Endothelial cell (in vitro differentiated cells): ENCODE measurements at regions not wholly inside any gene's neighbourhood (a gene's known extent, or its start where the extent isn't known, plus 50 kb on each side); places are given as distances from the start of the nearest gene placed in this dataset.
"Not testable (repeated sequence)": the region's sequence is repeated elsewhere in the genome, so short reads cannot be mapped to it uniquely, and the experiment has no call there.

Experiments
- DNase-seq: peaks from one replicate; pipeline ENCODE4 v3.0.0; 2021; ENCODE audit warnings: low spot score
- H3K27ac Mint-ChIP-seq: one replicate; pipeline ENCODE4 v1.8.0; 2021; ENCODE audit warnings: mixed read lengths, inconsistent platforms; ENCODE audit not compliant: unreplicated experiment
- H3K27me3 Mint-ChIP-seq: one replicate; pipeline ENCODE4 v1.8.0; 2021; ENCODE audit warnings: mild to moderate bottlenecking, moderate library complexity, mixed read lengths, inconsistent platforms; ENCODE audit not compliant: unreplicated experiment
- H3K36me3 Mint-ChIP-seq: one replicate; pipeline ENCODE4 v1.8.0; 2021; ENCODE audit warnings: mild to moderate bottlenecking, low read depth, mixed read lengths, inconsistent platforms; ENCODE audit not compliant: unreplicated experiment
- H3K4me1 Mint-ChIP-seq: one replicate; pipeline ENCODE4 v1.8.0; 2021; ENCODE audit warnings: mild to moderate bottlenecking, mixed read lengths, inconsistent platforms; ENCODE audit not compliant: unreplicated experiment
- H3K4me3 Mint-ChIP-seq: one replicate; pipeline ENCODE4 v1.8.0; 2021; ENCODE audit warnings: mild to moderate bottlenecking, mixed read lengths, inconsistent platforms; ENCODE audit not compliant: unreplicated experiment
- H3K9me3 Mint-ChIP-seq: one replicate; pipeline ENCODE4 v1.8.0; 2021; ENCODE audit warnings: mixed read lengths, inconsistent platforms; ENCODE audit not compliant: unreplicated experiment
- TF ChIP-seq, protein P1 (sequence below): fragments of 200-600 bp; sonication (generic); IDR thresholded peaks from one replicate; pipeline ENCODE4 v1.5.0; 2021; ENCODE audit warnings: antibody characterized with exemption; ENCODE audit not compliant: unreplicated experiment

DNA sequence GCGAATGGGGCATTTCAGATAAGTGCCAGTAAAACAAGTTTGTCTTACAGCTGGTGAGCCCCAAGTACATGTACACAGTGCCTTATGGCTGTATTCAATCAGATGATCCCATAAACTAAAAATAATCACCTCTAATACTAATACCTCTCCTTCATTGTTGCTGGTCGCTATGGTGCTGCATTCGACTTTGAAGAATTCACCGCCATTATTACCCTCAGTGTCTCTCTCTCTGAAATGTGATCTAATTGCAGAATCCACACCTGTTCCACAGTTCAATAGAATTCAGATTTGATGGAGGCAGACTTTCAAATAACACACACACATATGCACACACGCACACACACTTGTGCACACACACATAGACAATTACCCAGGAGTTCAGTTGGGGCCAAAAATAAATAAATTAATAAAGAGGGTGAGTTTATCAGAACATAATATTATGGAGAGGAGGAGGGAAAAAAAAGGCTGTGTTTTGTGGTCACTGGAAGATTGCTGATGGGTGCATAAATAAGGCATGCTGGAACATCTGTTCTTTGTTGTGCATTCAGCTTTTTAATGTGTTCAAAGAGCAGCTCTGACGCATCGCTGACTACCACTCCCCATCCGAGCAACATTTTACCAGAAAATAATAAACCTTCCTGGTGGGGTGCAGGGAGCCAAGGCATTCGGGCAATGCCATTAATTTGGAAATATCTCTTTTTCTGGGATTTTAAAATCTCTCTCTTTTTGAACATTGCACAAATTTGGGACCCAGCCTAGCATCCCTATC is 235.7 kb downstream of the SATB1 start:
- Mint-ChIP-seq H3K36me3 (no peaks in the 10 kb centered on the region), H3K27ac (no peak overlapping the region), H3K27me3 (no peaks in the 10 kb centered on the region), H3K9me3 (no peaks in the 10 kb centered on the region), H3K4me3 (no peak overlapping the region), H3K4me1 (no peaks in the 10 kb centered on the region)
- DNase-seq: no peak
- TF ChIP-seq, protein P1, sequence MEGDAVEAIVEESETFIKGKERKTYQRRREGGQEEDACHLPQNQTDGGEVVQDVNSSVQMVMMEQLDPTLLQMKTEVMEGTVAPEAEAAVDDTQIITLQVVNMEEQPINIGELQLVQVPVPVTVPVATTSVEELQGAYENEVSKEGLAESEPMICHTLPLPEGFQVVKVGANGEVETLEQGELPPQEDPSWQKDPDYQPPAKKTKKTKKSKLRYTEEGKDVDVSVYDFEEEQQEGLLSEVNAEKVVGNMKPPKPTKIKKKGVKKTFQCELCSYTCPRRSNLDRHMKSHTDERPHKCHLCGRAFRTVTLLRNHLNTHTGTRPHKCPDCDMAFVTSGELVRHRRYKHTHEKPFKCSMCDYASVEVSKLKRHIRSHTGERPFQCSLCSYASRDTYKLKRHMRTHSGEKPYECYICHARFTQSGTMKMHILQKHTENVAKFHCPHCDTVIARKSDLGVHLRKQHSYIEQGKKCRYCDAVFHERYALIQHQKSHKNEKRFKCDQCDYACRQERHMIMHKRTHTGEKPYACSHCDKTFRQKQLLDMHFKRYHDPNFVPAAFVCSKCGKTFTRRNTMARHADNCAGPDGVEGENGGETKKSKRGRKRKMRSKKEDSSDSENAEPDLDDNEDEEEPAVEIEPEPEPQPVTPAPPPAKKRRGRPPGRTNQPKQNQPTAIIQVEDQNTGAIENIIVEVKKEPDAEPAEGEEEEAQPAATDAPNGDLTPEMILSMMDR: no peak

DNA sequence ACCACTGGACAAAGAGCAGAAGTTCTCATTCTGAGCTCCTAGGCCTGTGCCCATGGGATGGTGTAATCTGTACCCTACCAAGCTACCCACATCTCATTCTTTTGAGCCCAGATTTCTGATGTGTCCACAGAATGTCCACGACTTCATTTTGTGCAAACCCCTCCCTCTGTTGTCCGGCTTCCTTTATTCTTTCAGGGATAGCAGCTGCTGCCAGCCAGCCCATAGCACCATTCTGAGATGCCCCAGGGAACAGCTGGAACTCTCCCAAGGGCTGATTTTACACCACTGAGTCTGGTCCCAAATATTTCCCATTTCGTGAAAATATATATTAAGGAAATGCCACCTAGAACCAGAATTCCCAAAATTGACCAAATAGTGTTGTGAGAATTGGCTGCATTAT is 236.6 kb downstream of the SATB1 start:
- DNase-seq: no peak
- Mint-ChIP-seq H3K36me3 (no peaks in the 10 kb centered on the region), H3K9me3 (no peaks in the 10 kb centered on the region), H3K27ac (no peak overlapping the region), H3K27me3 (no peaks in the 10 kb centered on the region), H3K4me3 (no peak overlapping the region), H3K4me1 (no peaks in the 10 kb centered on the region)
- TF ChIP-seq, protein P1: no peak

DNA sequence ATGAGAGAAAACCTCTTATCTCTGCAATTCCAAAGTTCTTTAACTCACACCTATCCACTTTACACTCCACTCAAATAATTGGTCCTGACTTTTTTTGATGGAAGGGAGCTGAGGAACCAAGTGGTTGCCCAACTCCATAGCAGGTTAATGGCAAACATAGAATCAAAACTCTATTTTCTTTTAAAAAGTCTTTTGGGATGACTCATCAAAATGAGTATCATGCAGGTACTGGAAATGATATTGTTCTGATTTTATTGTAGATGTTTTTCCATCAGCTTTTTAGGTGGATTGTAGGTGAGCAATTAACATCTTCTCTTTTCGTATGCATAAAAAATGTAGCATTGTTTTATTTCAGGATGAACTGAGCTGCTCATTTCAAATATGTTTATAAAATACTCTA is 239.5 kb downstream of the SATB1 start:
- TF ChIP-seq, protein P1: no peak
- no peaks in the 10 kb centered on the region for H3K27me3 Mint-ChIP-seq
- DNase-seq: no peak
- H3K27ac Mint-ChIP-seq: no peak overlapping the region
- no peaks in the 10 kb centered on the region for H3K36me3 Mint-ChIP-seq
- H3K4me3 Mint-ChIP-seq: no peak overlapping the region
- H3K4me1 Mint-ChIP-seq: no peaks in the 10 kb centered on the region
- no peaks in the 10 kb centered on the region for H3K9me3 Mint-ChIP-seq

DNA sequence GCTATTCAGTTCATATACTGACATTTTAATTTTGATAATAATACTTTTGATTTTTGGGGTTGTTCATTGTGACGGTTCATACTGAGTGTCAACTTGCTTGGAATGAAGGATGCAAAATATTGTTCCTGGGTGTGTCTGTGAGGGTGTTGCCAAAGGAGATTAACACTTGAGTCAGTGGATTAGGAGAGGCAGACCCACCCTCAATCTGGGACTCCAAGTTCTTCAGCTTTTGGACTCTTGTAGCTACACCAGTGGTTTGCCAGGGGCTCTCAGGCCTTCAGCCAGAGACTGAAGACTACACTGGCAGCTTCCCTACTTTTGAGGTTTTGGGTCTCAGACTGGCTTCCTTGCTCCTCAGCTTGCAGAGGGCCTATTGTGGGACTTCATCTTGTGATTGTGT is 242.2 kb downstream of the SATB1 start:
- H3K4me3 Mint-ChIP-seq, H3K27ac Mint-ChIP-seq, H3K9me3 Mint-ChIP-seq, H3K27me3 Mint-ChIP-seq, H3K4me1 Mint-ChIP-seq, DNase-seq, H3K36me3 Mint-ChIP-seq: not testable (repeated sequence)

DNA sequence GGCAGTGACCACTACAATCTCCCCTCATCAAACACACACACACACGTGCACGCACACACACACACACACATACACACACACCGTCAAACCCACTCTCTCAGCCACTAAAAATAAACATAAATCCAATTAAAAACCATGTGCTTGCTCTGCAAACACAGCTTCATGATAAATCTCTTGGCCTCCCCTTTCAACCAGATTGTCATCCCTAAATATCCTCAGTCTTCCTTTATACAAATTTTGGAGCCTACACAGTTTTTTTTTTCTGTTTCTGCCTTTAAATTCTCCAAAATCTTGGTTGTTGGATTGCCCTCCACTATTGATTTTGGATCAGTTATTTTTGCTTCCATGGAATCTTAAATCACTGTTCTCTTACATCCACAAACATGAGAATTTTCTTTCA is 245.6 kb downstream of the SATB1 start:
- TF ChIP-seq, protein P1: no peak
- Mint-ChIP-seq H3K36me3 (no peaks in the 10 kb centered on the region), H3K9me3 (no peaks in the 10 kb centered on the region), H3K4me1 (no peaks in the 10 kb centered on the region), H3K4me3 (no peak overlapping the region), H3K27me3 (no peaks in the 10 kb centered on the region), H3K27ac (no peak overlapping the region)
- DNase-seq: no peak
